B cell (primary cell): ENCODE measurements at regions not wholly inside any gene's neighbourhood (a gene's known extent, or its start where the extent isn't known, plus 50 kb on each side); places are given as distances from the start of the nearest gene placed in this dataset.

Experiments
- ATAC-seq: fragments of 200-7000 bp; cut with Tn5 transposase; one replicate; pipeline ENCODE4 v1.10.0; 2021; ENCODE audit warnings: low read depth, mild to moderate bottlenecking, moderate number of reproducible peaks, moderate library complexity
- CTCF ChIA-PET: fragments of 350-600 bp; sonication (Branson Sonifier 250); formaldehyde crosslinking; loops from one replicate; lab custom pipeline; 2021; ENCODE audit warnings: antibody characterized with exemption, inconsistent platforms; lab: Charles Lee
- POLR2A ChIA-PET: fragments of 350-600 bp; sonication (Branson Sonifier 250); formaldehyde crosslinking; loops from one replicate; lab custom pipeline; 2021; ENCODE audit warnings: antibody characterized with exemption; lab: Charles Lee
- DNase-seq: peaks from one replicate; pipeline ENCODE4 v3.0.0; 2013
- H2AFZ ChIP-seq: 2 replicates; pipeline ENCODE4 v1.6.1; 2012; ENCODE audit warnings: mild to moderate bottlenecking, low read depth, low read length; ENCODE audit not compliant: insufficient read depth, poor library complexity, severe bottlenecking
- H3K27ac ChIP-seq, 2 donors: 1 replicate in 1 of 2; 2 replicates in 1 of 2; pipeline ENCODE4 v1.5.1; 2012 to 2013; ENCODE audit warnings: low read length in 2 of 2, mild to moderate bottlenecking in 2 of 2, moderate library complexity in 1 of 2
- H3K27me3 ChIP-seq, 4 experiments: fragments of 200-600 bp in 1 of 4; sonication (generic) in 1 of 4; replicated peaks in 1 of 4; 1 replicate in 2 of 4; 2 replicates in 2 of 4; pipeline versions ENCODE4 v1.6.1 to v1.7.0; 2013 to 2016; ENCODE audit warnings: low read length in 3 of 4, mild to moderate bottlenecking in 2 of 4, mixed read lengths in 1 of 4, moderate library complexity in 1 of 4; ENCODE audit not compliant: insufficient read depth in 4 of 4, control insufficient read depth in 3 of 4; ENCODE audit errors: control extremely low read depth in 1 of 4
- H3K36me3 ChIP-seq, 2 experiments: replicated peaks in 1 of 2; 1 replicate in 1 of 2; 2 replicates in 1 of 2; pipeline versions ENCODE4 v1.6.1 to v1.7.1; 2013; ENCODE audit warnings: low read length in 1 of 2; ENCODE audit not compliant: insufficient read depth in 2 of 2, control insufficient read depth in 1 of 2; ENCODE audit errors: control extremely low read depth in 1 of 2, extremely low read depth in 1 of 2
- H3K4me1 ChIP-seq, 2 donors: fragments of 200-600 bp in 1 of 2; sonication (generic) in 1 of 2; 1 replicate in 1 of 2; 2 replicates in 1 of 2; pipeline versions ENCODE4 v1.5.1 to v1.6.1; 2013 to 2017; ENCODE audit warnings: low read length in 2 of 2; ENCODE audit not compliant: control insufficient read depth in 2 of 2, insufficient read depth in 2 of 2
- H3K4me2 ChIP-seq: replicated peaks from 2 replicates; pipeline ENCODE3; 2012; ENCODE audit warnings: mild to moderate bottlenecking, low read depth, low read length; ENCODE audit not compliant: poor library complexity, severe bottlenecking
- H3K4me3 ChIP-seq, 5 experiments: fragments of 200-600 bp in 1 of 5; sonication (generic) in 1 of 5; 1 replicate in 3 of 5; 2 replicates in 2 of 5; pipeline versions ENCODE4 v1.5.1 to v1.7.0; 2011 to 2016; ENCODE audit warnings: low read length in 4 of 5, mild to moderate bottlenecking in 4 of 5, low read depth in 2 of 5, control low read depth in 1 of 5, moderate library complexity in 1 of 5; ENCODE audit not compliant: insufficient read depth in 1 of 5; ENCODE audit errors: control extremely low read depth in 1 of 5, extremely low read depth in 1 of 5
- H3K79me2 ChIP-seq: fragments of 200-600 bp; sonication (generic); one replicate; pipeline ENCODE4 v1.6.0; 2016; ENCODE audit warnings: low read length; ENCODE audit not compliant: control insufficient read depth, insufficient read depth
- H3K9ac ChIP-seq: fragments of 200-600 bp; sonication (generic); 2 replicates; pipeline ENCODE4 v1.6.1; 2017; ENCODE audit warnings: mild to moderate bottlenecking, low read length, moderate library complexity
- H3K9me3 ChIP-seq, 3 donors: one replicate each; pipeline versions ENCODE4 v1.6.1 to v1.7.1; 2013; ENCODE audit warnings: low read length in 2 of 3; ENCODE audit not compliant: control insufficient read depth in 2 of 3, insufficient read depth in 1 of 3; ENCODE audit errors: control extremely low read depth in 1 of 3
- H4K20me1 ChIP-seq: 2 replicates; pipeline ENCODE4 v1.6.0; 2012; ENCODE audit warnings: mild to moderate bottlenecking, low read length; ENCODE audit not compliant: insufficient read depth, control insufficient read depth, poor library complexity, severe bottlenecking
- H3K27ac Mint-ChIP-seq: one replicate; pipeline ENCODE4 v1.8.0; 2021; ENCODE audit warnings: mixed read lengths
- H3K27me3 Mint-ChIP-seq: one replicate; pipeline ENCODE4 v1.8.0; 2021; ENCODE audit warnings: mixed read lengths
- H3K4me1 Mint-ChIP-seq: one replicate; pipeline ENCODE4 v1.8.0; 2021; ENCODE audit warnings: mixed read lengths
- H3K4me3 Mint-ChIP-seq: one replicate; pipeline ENCODE4 v1.8.0; 2021; ENCODE audit warnings: mixed read lengths
- H3K9me3 Mint-ChIP-seq: one replicate; pipeline ENCODE4 v1.8.0; 2022; ENCODE audit warnings: mixed read lengths; ENCODE audit not compliant: insufficient read depth
- CTCF ChIP-seq: fragments of 200-600 bp; IDR thresholded peaks from one replicate; pipeline ENCODE4 v1.8.0; 2022; ENCODE audit warnings: antibody characterized with exemption, mild to moderate bottlenecking
- EZH2 ChIP-seq: IDR thresholded peaks from 2 replicates; pipeline ENCODE4 v1.6.1; 2012; ENCODE audit warnings: borderline replicate concordance, low read depth, mild to moderate bottlenecking, moderate library complexity, low read length; ENCODE audit not compliant: insufficient read depth, poor library complexity, severe bottlenecking
- WGBS: methylation state at CpG from one replicate; pipeline ENCODE4 v1.1.5; 2013; ENCODE audit warnings: missing lambda C conversion rate; ENCODE audit not compliant: insufficient coverage; 5-methylcytosine and 5-hydroxymethylcytosine counted together
- intact Hi-C: fragments of 100-400 bp; cut with micrococcal nuclease; formaldehyde crosslinking; loops from one replicate; pipeline ENCODE4 v1.10.0; 2022

GRCh38 chr2:150165988-150166312 lies 321.5 kb downstream of the RND3 start:
- Mint-ChIP-seq H3K4me1 (no peaks in the 10 kb centered on the region), H3K27me3 (no peaks in the 10 kb centered on the region), H3K4me3 (no peak overlapping the region), H3K27ac (no peak overlapping the region), H3K9me3 (peaks cover 8% of the 10 kb centered on the region)
- Histone ChIP-seq H2AFZ (no peak overlapping the region), H3K4me1 (no peaks in the 10 kb centered on the region), H3K9ac (no peak overlapping the region), H3K36me3 (no peaks in the 10 kb centered on the region), H4K20me1 (no peaks in the 10 kb centered on the region), H3K9me3 (peaks cover 0 to 2% (median 0%) of the 10 kb centered on the region in 3 donors), H3K27me3 (no peaks in the 10 kb centered on the region), H3K27ac (no peak overlapping the region), H3K4me3 (no peak overlapping the region), H3K4me2 (no peak overlapping the region), H3K79me2 (no peaks in the 10 kb centered on the region)
- CTCF ChIA-PET: no interaction called here
- intact Hi-C loops: no loop called here
- no peak for DNase-seq
- POLR2A ChIA-PET: no interaction called here
- no peak for TF ChIP-seq CTCF
- no peak for TF ChIP-seq EZH2
- WGBS: 100% methylated on average over 1 of the region's 1 CpG
- no peak for ATAC-seq

GRCh38 chr2:150165442-150165841 lies 322.0 kb downstream of the RND3 start:
- H3K27me3 Mint-ChIP-seq: no peaks in the 10 kb centered on the region
- intact Hi-C loops: no loop called here
- CTCF ChIA-PET: no interaction called here

More at GRCh38 chr2:150165442-150165841, 322.0 kb downstream of the RND3 start:
- Histone ChIP-seq H3K4me1 (no peaks in the 10 kb centered on the region), H2AFZ (no peak overlapping the region), H3K79me2 (no peaks in the 10 kb centered on the region), H3K36me3 (no peaks in the 10 kb centered on the region), H3K4me2 (no peak overlapping the region), H3K4me3 (no peak overlapping the region), H3K9ac (no peak overlapping the region), H3K27ac (no peak overlapping the region), H4K20me1 (no peaks in the 10 kb centered on the region), H3K27me3 (no peaks in the 10 kb centered on the region), H3K9me3 (no peaks in the 10 kb centered on the region)
- Mint-ChIP-seq H3K27ac (no peak overlapping the region), H3K4me1 (no peaks in the 10 kb centered on the region), H3K9me3 (peaks cover 8% of the 10 kb centered on the region), H3K4me3 (no peak overlapping the region)
- no peak for TF ChIP-seq CTCF
- no peak for ATAC-seq
- no peak for DNase-seq
- 93% methylated on average over 3 of the region's 6 CpGs for WGBS
- POLR2A ChIA-PET: no interaction called here
